Breast epithelium (tissue), 3 donors: ENCODE measurements at regions not wholly inside any gene's neighbourhood (a gene's known extent, or its start where the extent isn't known, plus 50 kb on each side); places are given as distances from the start of the nearest gene placed in this dataset.

Experiments used
- CTCF ChIP-seq, 3 donors: fragments of 450-650 bp; IDR thresholded peaks; one replicate each; pipeline ENCODE4 v1.5.1; 2016 to 2017; ENCODE audit warnings: antibody characterized with exemption in 3 of 3, mild to moderate bottlenecking in 3 of 3, moderate library complexity in 3 of 3
- POLR2A ChIP-seq: fragments of 450-650 bp; IDR thresholded peaks from one replicate; pipeline ENCODE4 v1.6.1; 2016; ENCODE audit warnings: antibody characterized with exemption, mild to moderate bottlenecking, moderate library complexity

GRCh38 chr7:12995912-12996469, 308.6 kb downstream of the ARL4A start:
- no peak for TF ChIP-seq POLR2A
- no peak for TF ChIP-seq CTCF (IDR thresholded peaks at IDR 0.05)
